K562 (cell line): ENCODE measurements at regions not wholly inside any gene's neighbourhood (a gene's known extent, or its start where the extent isn't known, plus 50 kb on each side); places are given as distances from the start of the nearest gene placed in this dataset.

Experiments used
- POLR2A ChIP-seq: fragments of 450-650 bp; conservative IDR thresholded peaks from 2 replicates; pipeline ENCODE4 v1.6.1; 2016
- ZFP36 ChIP-seq: fragments of 150-350 bp; IDR thresholded peaks from 2 replicates; pipeline ENCODE4 v1.6.1; 2018; ENCODE audit warnings: low read length, low read depth; ENCODE audit not compliant: partially characterized antibody
- ZNF584 ChIP-seq: fragments of 200-800 bp; sonication (Bioruptor generic); IDR thresholded peaks from 2 replicates; pipeline ENCODE4 v1.6.1; 2016; ENCODE audit warnings: low read depth, mild to moderate bottlenecking, missing genetic modification characterization, missing compliant biosample characterization

- TF ChIP-seq ZNF584 (CRISPR knock-in tag): no peak
- no peak for TF ChIP-seq POLR2A
- TF ChIP-seq ZFP36: no peak
Observed at GRCh38 chr11:29628609-29629008, 388.2 kb downstream of the KCNA4 start.
